GM19025 (cell line): ENCODE measurements at regions not wholly inside any gene's neighbourhood (a gene's known extent, or its start where the extent isn't known, plus 50 kb on each side); places are given as distances from the start of the nearest gene placed in this dataset.
"Not testable (repeated sequence)": the region's sequence is repeated elsewhere in the genome, so short reads cannot be mapped to it uniquely, and the experiment has no call there.

Experiments
- ATAC-seq: cut with Tn5 transposase; IDR thresholded peaks from one replicate; pipeline ENCODE4 v1.9.1; 2021; ENCODE audit warnings: mild to moderate bottlenecking, low read depth, moderate library complexity; ENCODE audit not compliant: unreplicated experiment

DNA sequence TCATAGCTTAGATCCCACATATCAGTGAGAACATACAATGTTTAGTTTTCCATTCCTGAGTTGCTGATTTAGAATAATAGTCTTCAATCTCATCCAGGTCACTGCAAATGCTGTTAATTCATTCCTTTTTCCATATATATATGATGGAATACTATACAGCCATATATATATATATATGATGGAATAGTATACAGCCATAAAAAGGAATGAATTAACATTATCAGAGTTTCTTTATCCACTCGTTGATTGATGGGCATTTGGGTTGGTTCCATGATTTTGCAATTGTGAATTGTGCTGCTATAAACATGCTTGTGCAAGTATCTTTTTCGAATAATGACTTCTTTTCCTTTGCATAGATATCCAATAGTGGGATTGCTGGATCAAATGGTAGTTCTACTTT lies 273.9 kb upstream of the KLF4 start:
- not testable (repeated sequence) for ATAC-seq

DNA sequence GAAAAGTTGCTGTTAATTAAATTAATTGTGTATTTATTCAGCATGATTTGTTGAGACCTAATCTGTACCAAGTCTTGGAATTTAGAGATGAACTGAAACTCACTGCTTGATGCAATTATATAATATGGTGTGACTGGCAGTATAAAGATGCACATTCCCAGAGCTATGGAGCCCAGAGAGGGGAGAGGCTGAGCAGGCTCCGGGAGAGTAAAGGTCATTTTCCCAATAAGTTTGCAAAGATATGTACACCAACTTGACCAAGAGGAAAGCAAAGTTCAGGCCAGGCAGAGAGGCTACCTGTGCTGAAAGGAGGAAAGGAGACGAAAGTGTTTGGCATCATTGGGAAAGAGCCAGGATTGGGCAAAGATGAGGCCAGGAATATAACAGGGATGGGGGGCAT lies 271.7 kb upstream of the KLF4 start:
- no peak for ATAC-seq

DNA sequence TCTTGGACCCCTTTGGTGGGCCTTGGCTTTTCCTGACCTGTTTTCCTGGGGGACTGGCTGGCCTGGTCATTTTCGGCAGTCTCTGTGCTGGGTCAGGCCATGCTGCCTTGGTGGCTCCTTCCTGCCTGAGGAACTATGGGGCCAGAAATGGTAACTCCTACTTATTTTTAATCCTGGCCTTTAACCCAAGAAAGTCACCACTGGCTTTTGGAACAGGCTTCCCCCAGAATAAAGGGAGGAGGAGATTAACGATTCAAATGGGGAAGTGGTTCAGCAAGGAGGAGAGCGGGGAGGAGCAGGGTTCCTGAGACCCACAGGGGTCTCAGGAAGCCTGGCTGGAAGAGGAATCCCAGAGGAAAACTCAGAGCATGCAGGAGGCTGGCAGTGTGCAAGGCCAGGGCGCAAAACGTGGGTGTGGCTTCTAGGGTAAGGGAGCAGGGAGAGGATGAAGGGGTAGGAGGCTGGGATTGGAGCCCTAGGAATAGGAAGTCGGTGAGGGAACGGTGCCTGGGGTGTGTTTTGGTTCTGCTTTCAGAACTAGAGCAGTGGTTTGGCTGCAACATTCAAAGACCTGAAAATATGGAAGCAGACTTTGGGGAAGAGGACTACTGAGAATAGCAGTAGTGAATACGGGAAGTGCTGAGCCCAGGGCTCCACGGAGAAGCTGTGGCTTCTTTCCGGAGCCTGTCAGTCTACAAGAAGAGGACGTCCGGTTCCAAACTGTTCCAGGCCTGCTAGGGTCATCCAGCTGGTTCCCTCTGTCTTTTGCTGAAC lies 271.1 kb upstream of the KLF4 start:
- no peak for ATAC-seq

DNA sequence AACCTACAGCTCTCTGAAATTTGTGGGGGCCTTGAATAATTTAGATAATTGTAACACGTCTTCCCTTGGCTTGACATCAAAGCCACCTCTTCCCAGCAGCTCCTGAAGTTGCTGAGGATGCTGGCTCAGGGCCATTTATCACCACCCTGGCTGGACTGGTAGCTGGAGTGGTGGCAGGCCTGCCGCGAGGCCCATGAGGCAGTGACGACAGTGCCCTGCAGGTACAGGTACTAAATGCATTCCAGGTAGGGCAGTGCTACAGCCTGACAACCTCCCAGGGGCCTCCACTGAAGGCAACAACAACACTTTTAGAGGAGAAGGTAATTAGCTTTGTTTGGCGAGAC lies 270.2 kb upstream of the KLF4 start:
- no peak for ATAC-seq

DNA sequence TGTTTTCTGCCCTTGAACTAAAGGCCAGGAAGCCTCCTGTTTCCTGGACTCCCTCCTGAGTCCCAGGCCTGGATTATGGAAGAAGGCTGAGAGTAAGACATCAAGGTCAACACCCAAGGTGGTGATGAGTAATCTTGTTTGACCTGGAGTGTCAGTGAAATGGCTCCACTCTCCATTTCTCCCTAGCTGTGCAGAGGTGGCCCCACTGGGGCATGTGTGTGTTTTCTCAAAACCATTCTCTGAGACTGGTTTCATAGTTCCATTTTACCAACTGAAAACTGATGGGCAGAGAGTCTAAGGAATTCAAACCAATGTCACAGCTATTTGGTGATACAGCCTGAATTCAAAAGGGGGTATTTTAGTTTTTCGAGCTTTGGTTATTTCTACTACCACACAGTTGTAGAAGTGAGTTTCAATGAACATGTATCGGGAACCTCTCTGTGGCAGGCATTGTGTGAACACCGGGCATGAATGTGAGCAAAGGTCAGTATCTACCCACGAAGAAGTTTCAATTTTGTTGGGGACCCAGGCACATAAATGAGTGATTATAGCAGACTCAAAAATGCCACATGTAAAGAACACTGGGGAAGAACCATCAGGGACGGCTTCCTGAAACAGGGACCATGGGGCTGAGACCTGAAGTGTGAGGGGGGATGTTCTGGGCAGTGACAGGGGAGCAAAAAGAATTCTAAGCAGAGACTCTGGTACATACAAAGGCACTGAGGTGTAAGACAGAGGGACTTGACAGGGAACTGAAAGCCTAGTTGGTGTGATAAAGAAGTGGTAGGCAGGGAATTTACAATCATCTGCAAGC lies 269.6 kb upstream of the KLF4 start:
- ATAC-seq, result peak; percentile 81

DNA sequence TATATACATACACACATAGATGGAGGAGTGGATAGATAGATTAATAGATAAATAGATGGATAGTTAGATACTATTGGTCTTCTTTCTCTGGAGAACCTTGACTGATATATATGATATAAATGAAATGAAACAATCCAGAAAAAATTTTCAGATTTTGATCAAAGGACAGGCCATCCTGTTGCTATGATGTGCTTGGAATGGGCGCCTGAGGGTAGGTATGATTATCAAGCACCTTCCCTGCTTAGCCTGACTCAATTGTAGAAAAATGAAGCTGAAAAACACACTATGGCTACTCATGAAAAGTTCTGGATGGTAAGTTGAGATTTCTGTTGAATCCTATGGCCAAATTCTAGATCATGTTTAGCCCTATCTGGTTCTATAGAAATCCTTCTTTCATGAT lies 266.5 kb upstream of the KLF4 start:
- no peak for ATAC-seq

DNA sequence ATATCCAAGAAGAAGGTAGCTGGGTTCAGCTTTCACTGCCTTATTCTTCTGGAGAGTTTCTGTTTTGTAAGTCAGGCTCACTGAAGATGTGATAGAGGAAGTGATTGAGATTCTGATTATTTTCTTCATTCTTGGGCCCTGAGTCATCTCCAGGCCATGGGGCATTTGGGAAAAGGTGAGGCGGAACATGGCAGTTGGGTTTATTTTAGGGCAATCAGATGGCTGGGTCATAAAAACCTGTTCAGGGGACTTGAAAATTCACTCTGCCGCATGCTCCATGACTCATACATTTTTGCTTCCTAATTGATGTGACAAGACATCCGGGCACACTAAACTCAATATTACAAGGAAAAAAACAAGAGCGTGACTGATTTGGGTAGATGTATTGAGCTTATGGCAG lies 265.7 kb upstream of the KLF4 start:
- no peak for ATAC-seq

DNA sequence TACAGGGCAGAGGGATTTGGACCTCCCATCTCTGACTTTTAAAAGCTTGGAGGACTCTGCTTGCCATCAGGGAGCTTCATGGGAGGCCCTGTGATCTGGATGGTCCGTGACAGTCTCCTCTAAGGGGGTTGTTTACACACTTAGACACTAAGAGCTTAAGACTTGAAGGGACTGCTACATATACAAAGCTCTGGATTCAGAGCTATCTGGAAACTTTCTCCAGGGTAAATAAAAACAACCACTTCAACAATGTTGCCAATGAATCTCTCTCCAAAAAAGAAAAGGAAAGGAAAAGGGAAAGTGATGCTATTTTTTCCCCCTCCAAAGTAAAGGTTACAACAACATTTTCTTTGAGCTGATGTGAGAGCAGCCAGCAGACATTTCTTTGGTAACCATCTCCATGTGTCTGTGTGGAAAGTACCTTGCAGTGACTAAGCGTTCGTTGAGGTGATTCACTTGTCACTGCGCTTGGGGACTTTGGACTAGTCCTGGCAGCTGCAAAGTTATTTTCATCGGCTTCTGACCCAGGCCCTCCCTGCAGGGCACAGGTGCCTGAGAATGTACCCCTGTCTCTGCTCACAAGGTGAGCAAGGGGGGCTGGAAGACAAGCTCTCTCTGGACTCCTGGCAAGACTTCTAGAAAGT lies 262.1 kb upstream of the KLF4 start:
- peak; percentile 92 for ATAC-seq

DNA sequence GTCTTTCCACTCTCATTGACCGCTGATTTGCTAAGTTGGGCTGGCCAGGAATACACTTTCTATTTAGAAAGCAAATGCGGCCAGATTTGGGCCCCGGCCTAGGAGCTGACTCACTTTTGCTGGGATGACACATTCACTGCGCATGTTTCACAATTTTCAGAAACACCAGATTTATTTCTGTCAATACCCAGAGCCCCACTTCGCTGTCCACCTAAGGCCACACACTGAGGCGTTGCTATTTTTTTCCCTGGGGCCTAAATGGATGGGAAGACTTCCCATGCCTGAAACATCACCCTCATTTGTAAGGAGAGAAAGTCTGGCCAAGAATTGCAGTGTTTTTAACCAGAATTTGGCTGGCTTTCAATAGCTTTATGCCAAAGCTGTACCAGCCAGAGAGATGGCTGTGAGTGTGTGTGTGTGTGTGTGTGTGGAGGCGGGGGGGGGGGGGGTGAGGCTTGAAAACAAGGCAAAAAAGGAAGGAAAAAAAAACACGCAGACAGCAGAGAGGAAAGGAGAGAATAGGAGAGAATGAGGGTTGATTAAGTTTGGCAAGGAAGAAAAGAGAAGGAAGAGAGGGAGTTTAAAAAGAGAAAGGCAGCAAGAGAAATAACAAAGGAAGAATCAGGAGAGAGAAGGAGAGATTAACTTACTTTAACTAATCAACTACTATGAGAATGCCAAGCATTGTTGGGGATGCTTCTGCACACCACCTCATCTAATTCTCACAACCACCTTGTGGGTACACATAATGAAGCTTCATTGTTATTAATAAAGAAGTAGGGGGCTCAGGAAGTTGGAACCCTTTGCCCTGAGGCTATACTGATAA lies 261.4 kb upstream of the KLF4 start:
- no peak for ATAC-seq

DNA sequence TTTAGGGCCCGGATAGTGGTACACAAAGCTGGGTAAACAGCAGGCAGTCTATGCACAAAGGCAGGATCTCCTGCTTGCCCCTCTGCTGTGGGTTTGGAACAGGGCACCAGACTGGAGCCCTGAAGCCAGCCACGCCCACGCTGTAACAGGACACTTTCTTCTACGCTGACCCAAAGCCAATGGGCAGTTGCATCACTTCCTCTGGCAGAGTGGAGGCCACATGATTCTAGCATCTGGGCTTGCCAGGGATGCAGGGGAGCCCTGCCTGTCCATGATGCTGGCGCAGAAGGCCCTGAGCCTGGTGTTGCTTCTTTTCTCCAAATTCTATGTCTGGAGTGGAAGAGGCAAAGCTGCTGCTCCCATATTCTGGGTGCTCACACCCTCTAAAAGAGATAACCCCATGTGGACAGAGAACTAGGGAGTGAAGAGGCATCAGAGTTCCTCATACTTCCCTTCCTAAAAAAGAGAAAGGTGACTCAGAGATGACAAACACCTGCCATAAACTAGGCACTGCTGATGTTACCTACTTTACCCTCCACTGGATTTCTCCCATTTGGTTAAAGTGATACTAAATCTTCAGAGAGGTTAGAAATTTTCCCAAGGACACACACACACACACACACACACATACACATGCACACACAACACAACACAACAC lies 260.3 kb upstream of the KLF4 start:
- no peak for ATAC-seq

DNA sequence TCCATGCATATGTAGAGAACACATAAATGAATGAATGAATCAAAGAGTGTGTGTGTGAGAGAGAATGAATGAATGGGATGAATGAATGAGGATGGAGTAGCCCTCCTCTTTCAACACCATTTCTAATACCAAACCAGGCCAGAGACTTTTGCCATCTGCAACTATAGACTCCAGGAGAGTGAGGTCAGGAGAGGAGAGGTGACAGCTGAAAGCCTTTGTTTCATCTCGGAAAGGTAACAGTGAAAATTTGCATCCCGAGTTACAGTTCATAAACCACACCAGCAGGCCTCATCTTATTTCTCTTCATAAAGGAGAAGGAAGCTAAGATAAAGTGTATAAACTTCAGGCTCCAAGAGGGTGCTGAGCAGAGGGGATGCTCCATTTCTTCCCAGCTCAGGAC lies 255.3 kb upstream of the KLF4 start:
- ATAC-seq, result no peak

DNA sequence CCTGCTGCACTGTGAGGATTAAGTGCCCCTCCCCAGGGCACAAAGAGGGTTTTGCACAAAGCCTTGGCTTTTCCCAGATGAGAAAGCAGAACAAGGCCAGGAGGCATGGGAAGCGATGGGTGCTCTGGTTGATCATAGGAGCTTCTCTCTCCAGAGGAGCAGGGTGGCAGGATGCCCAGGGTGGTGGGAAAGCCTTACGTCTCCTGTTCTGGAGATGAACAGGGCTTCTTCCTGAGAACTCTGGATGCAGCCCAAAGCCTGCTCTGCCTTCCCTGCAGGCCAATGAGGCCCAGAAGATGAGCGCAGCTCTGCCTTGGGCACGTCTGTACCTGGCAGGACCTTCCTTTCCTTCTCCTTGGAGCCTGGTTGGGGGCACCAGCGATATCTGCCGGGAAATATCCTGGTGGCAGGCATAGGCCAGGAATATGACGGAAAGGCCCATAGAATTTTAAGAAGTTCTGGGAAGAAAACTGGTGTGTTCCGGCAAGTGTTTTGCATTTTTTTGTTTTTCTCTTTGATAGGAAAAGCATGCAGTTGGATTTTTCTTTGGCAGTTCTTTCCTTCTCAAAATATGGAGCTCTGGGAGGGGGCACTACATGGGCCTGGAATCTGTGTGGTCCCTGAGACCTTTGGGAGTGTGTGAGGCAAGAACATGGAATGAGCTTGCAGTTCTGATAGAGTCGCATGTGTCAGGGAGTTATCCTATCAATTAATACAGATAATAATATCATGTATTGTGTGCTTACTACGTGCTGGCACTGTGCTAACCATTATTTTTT lies 253.2 kb upstream of the KLF4 start:
- no peak for ATAC-seq

DNA sequence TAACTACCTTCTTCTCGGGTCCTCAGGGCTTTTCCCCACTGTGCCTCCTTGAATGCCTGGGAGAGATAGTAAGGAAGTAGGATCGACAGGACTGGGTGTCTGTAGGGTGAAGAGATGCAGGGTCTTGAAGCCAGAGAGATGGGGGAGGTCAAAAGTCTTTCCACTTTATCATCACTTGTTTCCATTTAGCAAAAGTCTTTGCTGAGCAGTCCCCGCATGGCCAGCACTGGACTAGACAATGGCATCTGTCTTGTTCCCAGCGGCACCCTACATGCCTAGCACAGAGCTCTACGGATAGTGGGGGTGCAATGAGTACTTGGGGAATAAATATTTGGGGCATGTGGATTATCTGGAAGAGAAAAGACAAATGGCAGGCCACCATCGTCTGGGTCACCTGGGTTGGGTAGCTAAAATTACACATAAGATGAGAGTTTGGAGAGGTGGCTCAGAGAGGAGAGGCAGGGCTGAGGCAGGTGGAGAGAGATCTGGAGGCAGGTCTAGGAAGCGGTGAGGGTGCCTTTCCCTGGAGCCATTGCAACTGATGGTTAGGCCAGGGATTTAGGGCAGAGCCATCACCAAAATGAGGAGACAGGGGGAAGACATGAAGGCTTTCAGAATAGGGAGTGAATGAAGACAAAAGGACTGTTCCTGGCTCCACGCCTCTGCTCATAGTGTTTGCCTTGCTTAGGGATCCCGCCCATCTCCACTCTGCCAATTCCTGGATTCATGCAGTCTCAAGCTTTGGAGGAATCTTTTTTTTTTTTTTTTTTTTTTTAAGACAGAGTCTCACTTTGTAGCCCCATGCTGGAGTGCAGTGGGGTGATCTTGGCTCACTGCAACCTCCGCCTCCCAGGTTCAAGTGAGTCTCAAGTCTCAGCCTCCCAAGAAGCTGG lies 250.8 kb upstream of the KLF4 start:
- no peak for ATAC-seq

DNA sequence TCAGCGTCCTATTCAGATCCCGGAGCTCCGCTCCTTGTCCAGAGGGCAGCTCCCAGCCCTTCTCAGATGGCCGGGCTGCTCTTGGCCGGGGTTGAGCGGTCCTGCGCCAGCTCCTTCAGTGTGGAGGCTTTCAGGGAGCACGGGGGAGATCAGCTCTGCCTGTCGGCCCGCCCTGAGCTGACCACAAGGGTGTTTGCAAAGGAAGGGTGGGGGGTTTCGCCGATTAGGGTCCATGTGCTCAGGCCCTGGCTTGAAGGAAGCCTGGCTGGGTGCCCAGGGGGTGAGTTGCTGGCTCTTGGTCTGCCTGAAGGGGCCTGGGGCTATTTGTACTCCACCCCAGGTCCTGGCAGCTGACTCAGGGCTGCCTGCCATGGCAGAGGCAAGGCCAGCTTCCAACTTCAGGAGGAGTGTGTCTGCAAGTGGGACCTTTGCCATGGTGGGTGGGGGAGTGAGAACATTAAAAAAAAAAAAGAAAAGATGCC lies 250.1 kb upstream of the KLF4 start:
- ATAC-seq, result no peak

DNA sequence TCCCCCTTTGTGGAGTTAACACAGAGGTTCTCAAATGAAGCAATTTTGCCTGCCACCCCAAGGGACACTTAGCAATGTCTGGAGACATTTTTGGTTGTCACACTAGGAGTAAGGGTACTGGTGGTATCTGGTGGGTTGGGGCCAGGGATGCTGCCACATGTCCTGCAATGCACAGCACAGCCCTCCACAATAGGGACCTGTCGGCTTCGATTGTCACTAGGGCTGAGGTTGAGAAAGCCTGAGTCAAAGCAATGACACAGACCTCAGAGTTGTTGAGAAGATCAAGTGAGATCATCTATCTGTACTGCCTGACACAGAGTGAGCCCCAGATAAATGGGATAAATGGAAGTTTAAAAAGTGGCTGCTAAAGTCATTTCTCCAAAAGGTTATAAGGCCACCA lies 249.2 kb upstream of the KLF4 start:
- no peak for ATAC-seq

DNA sequence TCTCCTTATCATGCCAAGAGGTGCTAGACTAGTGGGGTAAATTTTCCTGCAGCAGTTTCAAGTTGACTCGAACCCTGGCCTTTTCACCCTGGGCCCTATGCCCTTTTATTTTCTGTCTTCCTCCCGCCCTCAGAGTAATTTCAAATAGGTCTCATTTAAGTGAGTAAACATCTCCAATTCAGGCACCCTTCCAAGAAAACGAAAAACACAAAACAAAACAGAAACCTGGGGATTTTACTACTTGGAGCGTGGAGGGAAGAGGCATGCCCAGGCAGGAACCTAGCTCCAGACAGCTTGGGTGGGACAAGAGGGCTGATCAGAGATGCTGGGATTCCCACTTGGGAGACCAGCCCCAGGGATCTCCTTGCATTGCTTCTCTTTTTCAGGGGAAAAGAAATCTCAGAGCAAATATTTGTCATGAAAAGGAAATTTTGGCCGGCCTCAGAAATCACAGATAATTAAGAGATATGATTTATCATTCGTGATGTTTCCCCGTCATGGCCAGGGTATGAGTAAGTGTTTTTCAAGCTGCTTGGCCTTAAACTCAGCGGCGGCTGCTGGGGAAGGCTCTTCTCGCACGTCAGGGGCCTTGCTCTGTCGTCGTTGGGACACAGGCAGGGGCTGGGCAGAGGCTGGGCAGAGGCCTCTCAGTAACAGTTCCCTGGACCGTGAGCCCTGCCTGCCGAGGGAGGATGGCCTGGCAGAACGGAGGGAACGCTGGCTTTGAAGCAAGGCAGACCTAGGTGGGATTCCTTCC lies 248.6 kb upstream of the KLF4 start:
- ATAC-seq, result no peak

DNA sequence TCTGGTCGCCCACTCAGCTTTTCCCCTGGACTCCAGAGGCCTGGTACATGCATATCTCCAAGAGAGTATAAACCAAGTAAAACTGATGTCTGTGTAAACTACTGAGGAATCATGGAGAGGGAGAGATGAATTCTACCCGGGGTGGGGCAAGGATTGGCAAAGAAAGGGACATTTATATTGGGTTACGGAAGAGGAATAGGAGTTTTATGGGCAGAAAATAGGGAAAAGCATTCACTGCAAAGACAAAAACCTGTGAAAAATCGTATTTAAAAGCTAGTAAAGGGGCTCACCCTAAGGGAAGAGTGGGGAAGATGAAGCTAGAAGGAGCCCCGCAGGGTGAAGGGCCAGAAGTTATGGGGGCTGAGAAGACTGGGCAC lies 248.0 kb upstream of the KLF4 start:
- no peak for ATAC-seq

DNA sequence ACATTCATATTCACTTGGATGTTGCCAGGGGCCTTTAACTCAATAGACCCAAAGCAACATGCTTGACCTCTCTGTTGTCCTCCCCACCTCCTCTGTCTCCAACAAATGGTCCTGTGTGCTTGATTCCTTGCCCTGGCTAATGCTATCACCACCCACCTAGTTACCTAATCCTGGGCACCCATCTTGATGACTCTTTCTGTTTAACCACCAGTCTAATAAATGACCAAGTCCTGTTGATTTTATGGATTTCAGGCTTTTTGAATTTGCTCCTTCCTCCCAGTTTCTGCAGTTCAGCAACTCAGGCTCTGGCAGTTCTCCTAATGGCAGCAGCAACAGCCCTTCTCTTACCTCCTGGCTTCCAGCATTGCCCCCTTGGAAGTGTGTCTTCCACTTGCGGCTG lies 246.3 kb upstream of the KLF4 start:
- ATAC-seq, result no peak
